ENCODE measurements at regions not wholly inside any gene's neighbourhood (a gene's known extent, or its start where the extent isn't known, plus 50 kb on each side); places are given as distances from the start of the nearest gene placed in this dataset.

- intact Hi-C loops (cut with DNase I) = no loop called here
- Histone ChIP-seq H3K27me3 (no peaks in the 10 kb centered on the region), H3K4me1 (ENCODE audit: insufficient read depth) (peaks cover 6% of the 10 kb centered on the region), H3K9me3 (no peaks in the 10 kb centered on the region), H3K4me3 (no peak overlapping the region), H3K27ac (no peak overlapping the region), H3K36me3 (no peaks in the 10 kb centered on the region)
- no peak for DNase-seq
- no peak for TF ChIP-seq EP300 (IDR thresholded peaks at IDR 0.05)
- no peak for TF ChIP-seq CTCF (IDR thresholded peaks at IDR 0.05)
- no peak for TF ChIP-seq POLR2A (IDR thresholded peaks at IDR 0.05)
- WGBS, 3 donors = 76 to 83% (median 77%) methylated on average over 8 of the region's 8 CpGs
These were observed 65.2 kb upstream of the TINAGL1 start for GRCh38 chr1:31510853-31511789.

- H3K9me3 ChIP-seq = no peaks in the 10 kb centered on the region
- H3K36me3 ChIP-seq = no peaks in the 10 kb centered on the region
- DNase-seq = no peak
- H3K4me3 ChIP-seq = no peak overlapping the region
- 65 to 67% (median 66%) methylated on average over 8 of the region's 8 CpGs for WGBS, 3 donors
- no peak overlapping the region for H3K27ac ChIP-seq
- H3K4me1 ChIP-seq (ENCODE audit: insufficient read depth) = peaks cover 6% of the 10 kb centered on the region
- TF ChIP-seq POLR2A (IDR thresholded peaks at IDR 0.05) (no peak), CTCF (IDR thresholded peaks at IDR 0.05) (no peak), EP300 (IDR thresholded peaks at IDR 0.05) (no peak)
- intact Hi-C loops (cut with DNase I) = no loop called here
- no peaks in the 10 kb centered on the region for H3K27me3 ChIP-seq
These were observed 64.3 kb upstream of the TINAGL1 start for GRCh38 chr1:31511848-31512615.

- Histone ChIP-seq H3K4me1 (ENCODE audit: insufficient read depth) (peaks cover 6% of the 10 kb centered on the region), H3K27me3 (no peaks in the 10 kb centered on the region), H3K4me3 (no peak overlapping the region), H3K27ac (peak overlapping the region in 1 of 2 donors; percentile 88), H3K9me3 (no peaks in the 10 kb centered on the region), H3K36me3 (no peaks in the 10 kb centered on the region)
- intact Hi-C loops (cut with DNase I) = no loop called here
- TF ChIP-seq EP300 (IDR thresholded peaks at IDR 0.05) (no peak), POLR2A (IDR thresholded peaks at IDR 0.05) (no peak), CTCF (IDR thresholded peaks at IDR 0.05) (no peak)
- WGBS, 3 donors = 97 to 100% (median 99%) methylated on average over 5 of the region's 5 CpGs
- DNase-seq = no peak
These were observed 62.2 kb upstream of the TINAGL1 start for GRCh38 chr1:31514117-31514516.

- intact Hi-C loops (cut with DNase I) = no loop called here
These were observed 61.1 kb upstream of the TINAGL1 start for GRCh38 chr1:31515056-31515775.

More at GRCh38 chr1:31515056-31515775, 61.1 kb upstream of the TINAGL1 start:
- DNase-seq = peak in 3 of 5 donors; percentile 29 to 64 (median 35)
- 10 to 30% (median 14%) methylated on average over 7 of the region's 7 CpGs for WGBS, 3 donors
- H3K27ac ChIP-seq = peak overlapping the region in 1 of 2 donors; percentile 88
- TF ChIP-seq POLR2A (IDR thresholded peaks at IDR 0.05) (no peak), CTCF (IDR thresholded peaks at IDR 0.05) (no peak), EP300 (IDR thresholded peaks at IDR 0.05) (no peak)
- H3K4me3 ChIP-seq = no peak overlapping the region
- H3K9me3 ChIP-seq = no peaks in the 10 kb centered on the region
- H3K27me3 ChIP-seq = no peaks in the 10 kb centered on the region
- peaks cover 6% of the 10 kb centered on the region for H3K4me1 ChIP-seq (ENCODE audit: insufficient read depth)
- H3K36me3 ChIP-seq = no peaks in the 10 kb centered on the region

Data from ovary (tissue), 7 donors.